ENCODE measurements at regions not wholly inside any gene's neighbourhood (a gene's known extent, or its start where the extent isn't known, plus 50 kb on each side); places are given as distances from the start of the nearest gene placed in this dataset.

DNA sequence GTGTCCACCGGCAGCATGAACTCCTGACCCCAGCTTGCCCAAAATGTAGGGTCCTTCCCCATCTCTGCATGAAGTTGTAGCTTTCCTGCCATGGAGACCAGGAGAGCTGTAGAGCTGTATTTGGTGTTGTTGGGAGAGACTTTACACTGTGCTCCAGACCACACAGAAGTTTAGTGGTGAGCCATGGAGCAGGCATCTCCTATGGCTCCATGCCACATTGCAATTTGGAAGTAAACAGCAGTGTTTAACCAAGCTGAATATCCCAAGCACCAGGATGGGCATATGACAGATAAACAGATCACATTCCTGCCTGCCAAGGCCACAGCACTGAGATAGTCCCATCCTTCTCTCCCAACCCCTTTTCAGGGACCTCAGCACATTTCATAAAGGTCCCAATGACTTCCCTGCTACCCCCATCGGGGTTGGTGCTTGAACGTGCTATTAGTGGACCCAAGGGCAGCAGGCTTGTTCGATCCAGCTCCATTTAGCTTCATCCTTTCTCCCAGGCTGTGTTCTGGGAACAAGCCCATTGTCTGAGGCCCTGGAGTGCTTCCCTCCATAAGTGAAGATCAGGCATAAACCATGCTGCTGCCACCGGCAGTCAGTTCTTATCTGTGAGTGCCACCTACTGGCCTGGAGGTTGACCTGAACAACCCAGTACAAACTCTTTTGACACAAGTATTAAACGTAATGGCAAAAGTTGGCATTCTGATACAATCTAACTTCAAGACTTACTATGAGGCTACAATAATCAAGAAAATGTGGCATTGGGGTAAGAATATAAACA lies 172.3 kb upstream of the ATXN7L3B start:
- no peaks in the 10 kb centered on the region for H3K27me3 ChIP-seq (replicated peaks in 1 of 4; ENCODE audit: control insufficient read depth in 3 of 4, extremely low read depth in 1 of 4, insufficient read depth in 3 of 4, low read length in 3 of 4)
- no peak overlapping the region for H3K23ac ChIP-seq (ENCODE audit: insufficient read length)
- no peak overlapping the region for H3K27ac ChIP-seq (ENCODE audit: low read depth, low read length)
- no peak overlapping the region for H3K4me3 ChIP-seq (ENCODE audit: extremely low read depth in 1 of 4, insufficient read depth in 2 of 4, low read depth in 3 of 4, low read length in 4 of 4)
- H3K79me1 ChIP-seq (ENCODE audit: low read depth, low read length): no peaks in the 10 kb centered on the region
- H2BK20ac ChIP-seq (ENCODE audit: low read length): no peak overlapping the region
- no peak overlapping the region for H3K4ac ChIP-seq (replicated peaks; ENCODE audit: insufficient read length, low read depth, low read length)
- H2AK5ac ChIP-seq (ENCODE audit: low read depth, low read length): no peak overlapping the region
- no peaks in the 10 kb centered on the region for H3K79me2 ChIP-seq (ENCODE audit: control insufficient read depth in 1 of 2, insufficient read depth in 2 of 2, low read length in 2 of 2)
- POLR2A ChIA-PET (ENCODE audit: partially characterized antibody): no interaction called here
- WGBS, 2 experiments (ENCODE audit: extremely low coverage in 1 of 2, insufficient coverage in 1 of 2, insufficient read length in 1 of 2, insufficient replicate concordance in 2 of 2, low coverage in 1 of 2, low lambda C conversion rate in 2 of 2, missing lambda C conversion rate in 1 of 2): 93% methylated on average over 6 of the region's 6 CpGs; no CpG with 5 or more reads in 1 of the 2 experiments
- no peak overlapping the region for H4K91ac ChIP-seq (replicated peaks; ENCODE audit: insufficient read length, low read length)
- DNase-seq (ENCODE audit: low read depth in 1 of 2, low spot score in 2 of 2) (peak in 1 of 2 experiments; percentile 60), FAIRE-seq (peak; percentile 81)
- H4K20me1 ChIP-seq (replicated peaks in 1 of 2; ENCODE audit: control insufficient read depth in 1 of 2, insufficient read depth in 2 of 2, low read length in 2 of 2): no peaks in the 10 kb centered on the region
- peak overlapping the region; percentile 88; the same call in 1 of the 2 replicates for H2AFZ ChIP-seq (ENCODE audit: low read length)
- H3K9me3 ChIP-seq (ENCODE audit: insufficient read depth in 2 of 2, low read depth in 1 of 2, low read length in 1 of 2): no peaks in the 10 kb centered on the region
- H3K14ac ChIP-seq (ENCODE audit: insufficient read length): no peak overlapping the region
- peak overlapping the region; percentile 1; the same call in 1 of the 2 replicates for H2BK12ac ChIP-seq (ENCODE audit: low read depth, low read length)
- CTCF ChIA-PET (ENCODE audit: partially characterized antibody): interaction anchor here (0.6 to 2.3 kb wide), 13 partner anchors 9 to 258 kb away, joined by 3 to 11 read pairs (median 3); no protein-coding TSS in a partner anchor
- no peaks in the 10 kb centered on the region for H3K23me2 ChIP-seq (ENCODE audit: low read depth, low read length)
- no peak overlapping the region for H3K9ac ChIP-seq (replicated peaks in 1 of 4; ENCODE audit: extremely low read depth in 1 of 4, low read depth in 3 of 4, low read length in 3 of 4)
- no peaks in the 10 kb centered on the region for H3K4me1 ChIP-seq (replicated peaks in 1 of 4; ENCODE audit: control insufficient read depth in 3 of 4, insufficient read depth in 4 of 4, low read length in 3 of 4)
- TF ChIP-seq CTCF (IDR thresholded peaks at IDR 0.05; ENCODE audit: control extremely low read depth in 1 of 3, insufficient read depth in 1 of 3, low read depth in 1 of 3, low read length in 3 of 3): peak; percentile 43 to 73 (median 61)
- no peak for TF ChIP-seq TAF7 (optimal IDR thresholded peaks at IDR 0.05; ENCODE audit: borderline replicate concordance, low read depth, low read length)
- TF ChIP-seq, protein P1, sequence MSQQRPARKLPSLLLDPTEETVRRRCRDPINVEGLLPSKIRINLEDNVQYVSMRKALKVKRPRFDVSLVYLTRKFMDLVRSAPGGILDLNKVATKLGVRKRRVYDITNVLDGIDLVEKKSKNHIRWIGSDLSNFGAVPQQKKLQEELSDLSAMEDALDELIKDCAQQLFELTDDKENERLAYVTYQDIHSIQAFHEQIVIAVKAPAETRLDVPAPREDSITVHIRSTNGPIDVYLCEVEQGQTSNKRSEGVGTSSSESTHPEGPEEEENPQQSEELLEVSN (IDR thresholded peaks at IDR 0.05): peak; percentile 83
- TF ChIP-seq RAD21 (IDR thresholded peaks at IDR 0.05 in 1 of 2, conservative IDR thresholded peaks at IDR 0.05 in 1 of 2; ENCODE audit: low read depth in 2 of 2, low read length in 2 of 2): peak; percentile 81 to 87
- TF ChIP-seq MAFK (IDR thresholded peaks at IDR 0.05; ENCODE audit: low read depth, low read length): no peak
- TF ChIP-seq RBBP5 (IDR thresholded peaks at IDR 0.05; ENCODE audit: borderline replicate concordance, low read depth, low read length): no peak
- TF ChIP-seq, protein P2, sequence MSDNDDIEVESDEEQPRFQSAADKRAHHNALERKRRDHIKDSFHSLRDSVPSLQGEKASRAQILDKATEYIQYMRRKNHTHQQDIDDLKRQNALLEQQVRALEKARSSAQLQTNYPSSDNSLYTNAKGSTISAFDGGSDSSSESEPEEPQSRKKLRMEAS (IDR thresholded peaks at IDR 0.05): peak; percentile 68
- H3K4me2 ChIP-seq (ENCODE audit: insufficient read depth in 1 of 2, low read depth in 2 of 2, low read length in 2 of 2): no peak overlapping the region
- peak overlapping the region; percentile 81; the same call in 1 of the 2 replicates for H2BK15ac ChIP-seq (ENCODE audit: low read length)
- H4K8ac ChIP-seq (ENCODE audit: extremely low read depth, insufficient read depth, low read length): no peak overlapping the region
- H4K5ac ChIP-seq (ENCODE audit: insufficient read length, low read depth, low read length): no peak overlapping the region
- H2BK120ac ChIP-seq (replicated peaks; ENCODE audit: low read depth, low read length): no peak overlapping the region
- no peak overlapping the region for H2BK5ac ChIP-seq (ENCODE audit: low read depth, low read length)
- H3K56ac ChIP-seq (replicated peaks; ENCODE audit: insufficient read length, low read depth, low read length): no peak overlapping the region
- H3K18ac ChIP-seq (ENCODE audit: extremely low read depth, low read length): no peak overlapping the region
- H3K36me3 ChIP-seq (ENCODE audit: control insufficient read depth in 2 of 4, insufficient read depth in 4 of 4, low read length in 3 of 4): no peaks in the 10 kb centered on the region

All from H1 (cell line).